IPS DF 6.9 (cell line): ENCODE measurements at regions not wholly inside any gene's neighbourhood (a gene's known extent, or its start where the extent isn't known, plus 50 kb on each side); places are given as distances from the start of the nearest gene placed in this dataset.
"Not testable (repeated sequence)": the region's sequence is repeated elsewhere in the genome, so short reads cannot be mapped to it uniquely, and the experiment has no call there.

ENCODE experiments used
- DNase-seq: peaks from one replicate; pipeline ENCODE4 v3.0.0-alpha.2; 2013; ENCODE audit warnings: low read depth, low spot score
- H3K27ac ChIP-seq: one replicate; pipeline ENCODE4 v1.5.1; 2013; ENCODE audit warnings: low read length, control low read depth
- H3K27me3 ChIP-seq: 2 replicates; pipeline ENCODE4 v1.6.1; 2013; ENCODE audit warnings: mild to moderate bottlenecking, low read length; ENCODE audit not compliant: control insufficient read depth, insufficient read depth
- H3K36me3 ChIP-seq: 2 replicates; pipeline ENCODE4 v1.6.1; 2013; ENCODE audit warnings: low read length; ENCODE audit not compliant: control insufficient read depth, insufficient read depth
- H3K4me1 ChIP-seq: 2 replicates; pipeline ENCODE4 v1.6.1; 2013; ENCODE audit warnings: low read length; ENCODE audit not compliant: control insufficient read depth, insufficient read depth
- H3K4me3 ChIP-seq: 2 replicates; pipeline ENCODE4 v1.5.1; 2013; ENCODE audit warnings: mild to moderate bottlenecking, low read length
- H3K9me3 ChIP-seq: 2 replicates; pipeline ENCODE4 v1.6.1; 2013; ENCODE audit warnings: low read length, inconsistent platforms; ENCODE audit not compliant: control insufficient read depth, insufficient read depth
- WGBS: extraction: QIAGEN DNeasy Blood & Tissue Kit; methylation state at CpG from one replicate; pipeline ENCODE4 v1.1.7; 2013; ENCODE audit warnings: mixed read lengths, missing lambda C conversion rate; ENCODE audit not compliant: insufficient read length, insufficient coverage; 5-methylcytosine and 5-hydroxymethylcytosine counted together

DNA sequence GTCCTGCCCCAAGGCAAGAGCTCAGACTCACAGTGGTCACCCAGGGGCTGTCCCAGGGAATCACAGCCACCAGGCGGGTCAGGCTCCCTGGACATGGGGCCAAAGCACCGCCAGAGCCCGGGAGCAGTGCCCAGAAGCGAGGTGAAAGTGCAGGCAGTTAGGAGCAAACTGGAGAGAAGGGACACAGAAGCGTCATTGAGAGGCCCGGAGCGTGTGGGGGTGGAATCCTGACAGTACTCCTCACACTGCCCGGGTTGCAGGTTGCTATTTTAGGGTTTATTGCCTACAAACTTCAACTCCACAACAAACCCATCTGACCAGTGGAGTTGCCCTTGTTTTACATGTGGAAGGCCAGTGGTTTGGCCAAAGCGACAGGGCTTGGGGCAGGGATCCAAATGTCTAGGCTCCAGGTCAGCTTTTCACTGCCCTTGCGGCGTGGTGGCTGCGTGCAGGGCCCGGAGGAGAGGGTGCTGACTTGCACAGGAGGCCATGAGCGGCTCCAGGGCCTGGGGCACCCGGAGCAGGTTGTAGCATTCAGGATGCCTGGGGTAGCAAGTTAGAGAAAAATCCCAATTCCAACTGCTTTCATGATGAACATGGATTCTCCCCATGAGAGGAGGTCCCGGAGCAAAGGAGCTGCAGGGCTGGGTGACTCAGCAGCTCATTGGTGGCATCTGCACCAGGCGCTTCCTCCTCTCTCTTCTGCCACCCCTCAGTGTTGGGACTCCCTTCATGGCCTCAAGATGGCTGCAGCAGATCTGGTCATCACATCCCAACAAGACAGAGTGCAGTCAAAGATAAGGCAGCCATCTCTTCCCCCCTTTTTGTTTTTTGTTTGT lies 112.3 kb upstream of the NCOR2 start:
- Histone ChIP-seq H3K27me3 (no peaks in the 10 kb centered on the region), H3K4me3 (no peak overlapping the region), H3K4me1 (0 out of 2 replicates have a peak, but pooled peaks cover 4% of the 10 kb centered on the region), H3K27ac (no peak overlapping the region), H3K9me3 (no peaks in the 10 kb centered on the region), H3K36me3 (no peaks in the 10 kb centered on the region)
- no peak for DNase-seq
- WGBS: no CpG with 5 or more reads among the region's 17 CpGs

DNA sequence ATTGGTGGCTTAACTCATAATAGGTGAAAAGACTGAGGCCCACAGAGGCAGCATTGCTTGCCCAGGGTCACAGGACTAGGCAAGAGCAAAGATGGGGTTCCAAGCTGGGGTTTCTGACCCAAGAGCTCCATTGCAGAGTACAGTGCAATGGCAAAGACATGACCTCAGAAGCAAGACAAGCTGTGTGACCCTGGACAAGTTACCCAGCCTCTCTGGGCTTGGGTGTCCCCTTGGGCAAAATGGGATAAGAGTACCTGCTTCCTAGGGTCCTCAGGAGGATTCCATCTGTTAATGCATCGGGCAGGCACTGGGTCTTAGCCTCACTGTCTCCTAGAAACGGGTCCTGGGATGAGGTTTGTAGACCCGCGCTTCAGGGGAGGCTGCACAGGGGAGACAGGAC lies 111.6 kb upstream of the NCOR2 start:
- no peak overlapping the region for H3K27ac ChIP-seq
- H3K9me3 ChIP-seq: no peaks in the 10 kb centered on the region
- 0 out of 2 replicates have a peak, but pooled peaks cover 4% of the 10 kb centered on the region for H3K4me1 ChIP-seq
- H3K36me3 ChIP-seq: no peaks in the 10 kb centered on the region
- no peak overlapping the region for H3K4me3 ChIP-seq
- DNase-seq: no peak
- no peaks in the 10 kb centered on the region for H3K27me3 ChIP-seq
- WGBS: no CpG with 5 or more reads among the region's 4 CpGs

DNA sequence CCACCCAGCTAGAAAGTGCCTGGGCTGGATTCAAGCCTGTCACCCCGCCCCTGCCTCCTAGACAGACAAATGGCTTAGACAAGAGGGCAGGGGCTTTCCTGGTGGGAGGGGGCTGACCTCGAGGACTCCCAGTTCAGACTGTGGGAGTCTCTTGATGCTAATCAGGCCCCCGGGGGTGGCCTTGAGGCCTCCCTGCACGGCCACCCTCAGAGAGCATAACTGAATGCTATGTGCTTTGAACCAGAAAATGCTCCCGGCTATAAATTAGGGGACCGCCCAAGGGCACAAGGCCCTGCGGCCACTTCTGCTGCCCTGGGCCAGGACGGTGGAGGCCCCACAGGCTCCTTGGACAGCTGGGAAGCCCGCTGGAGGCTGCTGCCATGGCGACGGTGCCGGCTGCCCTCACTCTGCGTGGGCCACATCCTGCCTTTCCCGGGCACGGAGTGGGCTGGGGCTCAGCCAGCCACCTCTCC lies 111.0 kb upstream of the NCOR2 start:
- Histone ChIP-seq H3K9me3 (no peaks in the 10 kb centered on the region), H3K36me3 (no peaks in the 10 kb centered on the region), H3K4me1 (0 out of 2 replicates have a peak, but pooled peaks cover 4% of the 10 kb centered on the region), H3K4me3 (no peak overlapping the region), H3K27me3 (no peaks in the 10 kb centered on the region), H3K27ac (no peak overlapping the region)
- DNase-seq: no peak
- WGBS: no CpG with 5 or more reads among the region's 15 CpGs

DNA sequence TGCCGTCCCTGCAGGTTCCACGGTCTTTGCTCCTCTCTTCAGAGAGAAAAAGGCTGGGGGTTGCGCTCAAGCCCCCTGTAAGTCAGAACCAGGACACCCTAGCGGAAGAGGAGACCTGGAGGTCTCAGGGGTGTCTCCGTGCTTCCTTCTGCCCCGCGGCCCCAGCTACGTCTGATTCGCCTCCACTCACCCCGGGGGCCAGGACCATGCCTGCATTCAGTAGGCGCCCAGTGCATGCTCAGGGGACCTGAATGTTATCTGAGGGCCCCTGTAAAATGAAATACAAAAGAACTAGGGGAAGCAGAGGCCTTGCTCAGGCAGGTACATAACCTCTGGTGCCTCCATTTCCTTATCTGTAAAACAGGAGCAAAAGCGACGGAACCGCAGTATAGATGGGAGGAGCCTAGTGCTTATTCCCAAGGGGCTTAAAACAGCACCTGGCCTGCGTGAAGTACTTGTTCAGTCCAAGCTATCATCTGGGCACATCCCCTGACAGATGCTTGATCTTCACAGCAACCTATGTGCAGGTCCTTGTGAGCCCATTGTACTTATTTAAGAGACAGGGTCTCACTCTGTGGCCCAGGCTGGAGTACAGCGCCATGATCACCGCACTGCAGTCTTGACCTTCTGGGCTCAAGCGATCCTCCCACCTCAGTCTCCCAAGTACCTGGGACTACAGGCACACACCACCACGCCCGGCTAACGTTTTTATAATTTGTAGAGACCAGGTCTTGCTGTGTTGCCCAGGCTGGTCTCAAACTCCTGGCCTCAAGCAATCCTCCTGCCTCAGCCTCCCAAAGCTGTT lies 110.3 kb upstream of the NCOR2 start:
- Histone ChIP-seq H3K36me3 (no peaks in the 10 kb centered on the region), H3K9me3 (no peaks in the 10 kb centered on the region), H3K4me3 (no peak overlapping the region), H3K4me1 (0 out of 2 replicates have a peak, but pooled peaks cover 4% of the 10 kb centered on the region), H3K27ac (no peak overlapping the region), H3K27me3 (no peaks in the 10 kb centered on the region)
- no CpG with 5 or more reads among the region's 21 CpGs for WGBS
- DNase-seq: no peak

DNA sequence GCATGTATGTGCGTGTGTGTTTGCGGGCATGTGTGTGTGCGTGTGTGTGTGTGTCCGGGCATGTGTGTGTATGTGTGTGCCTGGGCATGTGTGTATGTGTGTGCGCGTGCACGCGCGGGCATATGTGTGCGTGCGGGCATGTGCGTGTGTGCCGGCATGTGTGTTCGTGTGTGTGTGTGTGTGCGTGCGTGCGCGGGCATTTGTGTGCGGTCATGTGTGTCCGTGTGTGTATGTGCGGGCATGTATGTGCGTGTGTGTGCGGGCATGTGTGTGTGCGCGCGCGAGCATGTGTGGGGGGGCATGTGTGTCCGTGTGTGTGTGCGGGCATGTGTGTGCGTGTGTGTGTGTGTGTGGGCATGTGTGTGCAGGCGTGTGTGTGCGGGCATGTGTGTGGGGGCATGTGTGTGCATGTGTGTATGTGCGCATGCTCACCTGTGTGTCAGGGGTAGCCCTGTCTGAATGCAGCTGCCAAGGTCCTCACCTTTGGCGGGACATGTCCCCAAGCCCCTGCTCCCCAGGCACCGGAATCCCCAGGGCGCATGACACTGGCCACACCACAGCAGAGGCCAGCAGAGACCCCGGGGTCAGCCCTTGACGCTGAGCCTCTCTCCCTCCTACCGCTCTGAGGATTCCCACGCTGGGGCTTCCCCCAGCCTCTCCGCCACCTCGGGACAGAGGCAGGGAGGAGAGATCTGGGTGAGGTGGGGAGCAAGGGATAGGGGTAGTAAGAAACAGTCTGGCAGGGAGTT lies 109.5 kb upstream of the NCOR2 start:
- DNase-seq: no peak
- no peak overlapping the region for H3K27ac ChIP-seq
- no peak overlapping the region for H3K4me3 ChIP-seq
- no peaks in the 10 kb centered on the region for H3K36me3 ChIP-seq
- H3K27me3 ChIP-seq: no peaks in the 10 kb centered on the region
- no peaks in the 10 kb centered on the region for H3K9me3 ChIP-seq
- 100% methylated on average over 3 of the region's 42 CpGs for WGBS
- 0 out of 2 replicates have a peak, but pooled peaks cover 4% of the 10 kb centered on the region for H3K4me1 ChIP-seq

DNA sequence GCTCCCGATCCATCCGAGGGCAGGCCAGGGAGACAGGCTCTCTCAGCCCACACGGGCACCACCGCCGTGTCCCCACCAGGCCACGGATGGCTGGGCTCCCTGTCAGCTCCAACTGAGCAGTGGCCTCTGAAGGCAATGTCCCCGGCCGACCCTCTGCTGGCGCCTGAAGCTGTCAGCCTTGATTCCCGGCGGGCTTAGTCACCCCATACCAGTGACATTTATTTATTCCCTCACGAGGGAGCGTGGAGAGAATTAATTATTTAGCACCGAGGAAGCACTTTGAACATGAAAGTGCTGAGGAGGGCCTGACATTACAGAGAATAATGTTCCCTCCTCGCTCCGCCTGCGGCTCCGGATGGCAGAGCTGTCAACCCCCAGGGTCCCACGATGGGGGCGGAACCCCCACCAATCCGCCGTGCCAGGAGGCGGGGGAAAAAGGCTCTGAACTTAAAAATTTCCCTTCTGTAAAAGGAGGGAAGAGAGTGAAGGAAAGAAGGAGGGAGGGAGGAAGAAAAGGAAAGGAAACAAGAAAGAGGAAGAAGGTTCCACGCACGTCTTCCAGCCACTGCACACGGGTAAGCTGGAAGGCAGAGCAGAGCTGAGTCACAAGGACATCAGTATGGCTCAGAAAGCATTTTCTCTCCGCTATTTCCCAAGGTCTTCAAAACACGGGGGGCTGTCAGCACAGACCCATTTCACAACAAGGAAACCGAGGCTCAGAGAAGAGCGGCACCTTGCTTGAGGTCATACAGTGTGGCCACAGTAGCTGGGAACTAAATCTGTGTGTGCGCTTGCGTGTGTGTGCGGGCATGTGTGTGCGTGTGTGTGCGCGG lies 108.7 kb upstream of the NCOR2 start:
- Histone ChIP-seq H3K27me3 (no peaks in the 10 kb centered on the region), H3K4me1 (0 out of 2 replicates have a peak, but pooled peaks cover 4% of the 10 kb centered on the region), H3K27ac (no peak overlapping the region), H3K4me3 (no peak overlapping the region), H3K9me3 (no peaks in the 10 kb centered on the region), H3K36me3 (no peaks in the 10 kb centered on the region)
- no CpG with 5 or more reads among the region's 36 CpGs for WGBS
- DNase-seq: no peak

DNA sequence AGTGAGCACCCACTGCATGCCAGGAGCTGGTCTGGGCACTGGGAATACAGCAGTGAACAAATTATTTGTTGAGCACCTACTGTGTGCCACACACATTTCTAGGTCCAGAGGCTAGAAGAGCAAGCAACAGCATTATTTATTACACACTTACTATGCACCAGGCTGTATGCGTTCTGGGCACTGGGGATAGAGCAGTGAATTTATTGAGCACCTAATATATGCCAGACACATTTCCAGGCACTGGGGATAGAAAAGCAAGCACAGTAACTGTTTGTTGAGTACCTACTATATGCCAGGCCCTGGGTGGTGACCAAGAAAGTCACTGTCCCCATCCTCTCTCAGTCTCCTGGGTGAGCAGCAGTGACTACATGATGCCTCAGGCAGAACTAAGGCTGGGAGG lies 107.5 kb upstream of the NCOR2 start:
- H3K27me3 ChIP-seq: no peaks in the 10 kb centered on the region
- no peaks in the 10 kb centered on the region for H3K36me3 ChIP-seq
- WGBS: no CpG with 5 or more reads among the region's 1 CpG
- H3K4me1 ChIP-seq: 0 out of 2 replicates have a peak, but pooled peaks cover 4% of the 10 kb centered on the region
- no peak for DNase-seq
- H3K9me3 ChIP-seq: no peaks in the 10 kb centered on the region
- no peak overlapping the region for H3K4me3 ChIP-seq
- no peak overlapping the region for H3K27ac ChIP-seq

DNA sequence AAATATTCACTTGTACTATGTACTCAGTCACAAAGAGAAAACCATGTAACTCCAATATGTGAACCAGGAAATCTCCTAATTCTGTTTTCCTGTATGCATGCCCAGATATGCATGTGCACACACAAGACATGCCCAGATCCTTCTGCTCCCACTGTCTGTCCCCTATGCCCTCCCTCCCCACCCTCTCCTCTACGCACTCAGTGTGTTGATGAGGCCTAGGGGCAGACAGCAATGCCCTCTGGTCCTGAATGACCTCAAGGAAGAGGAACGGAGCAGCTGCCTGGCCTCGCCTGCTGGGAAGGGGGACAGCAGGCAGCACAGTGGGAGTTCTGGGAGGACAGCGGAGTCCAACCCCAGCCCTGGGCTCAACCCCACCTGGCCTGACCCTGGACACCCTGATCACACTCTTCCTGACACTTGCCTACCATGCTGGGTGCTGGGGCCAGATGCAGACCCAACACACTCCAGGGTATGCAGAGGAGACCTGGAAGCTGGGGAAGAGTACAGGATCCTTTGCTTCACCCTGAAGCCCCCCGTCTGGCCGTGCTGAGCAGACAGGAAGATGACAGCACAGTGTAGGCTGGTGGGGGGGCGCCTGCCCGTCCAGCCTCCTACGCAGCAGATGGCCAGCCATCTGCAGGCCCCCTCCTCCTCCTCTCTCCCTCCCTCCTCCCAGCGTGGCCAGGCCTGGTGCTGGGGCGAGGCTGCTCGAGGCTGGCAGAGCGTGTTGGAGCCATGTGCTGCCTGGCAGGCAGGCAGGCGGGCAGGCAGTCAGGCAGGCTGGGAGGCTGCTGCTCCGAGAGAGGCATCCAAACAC lies 106.6 kb upstream of the NCOR2 start:
- Histone ChIP-seq H3K27ac (no peak overlapping the region), H3K4me3 (no peak overlapping the region), H3K4me1 (0 out of 2 replicates have a peak, but pooled peaks cover 4% of the 10 kb centered on the region), H3K36me3 (no peaks in the 10 kb centered on the region), H3K9me3 (no peaks in the 10 kb centered on the region), H3K27me3 (no peaks in the 10 kb centered on the region)
- no peak for DNase-seq
- no CpG with 5 or more reads among the region's 15 CpGs for WGBS

DNA sequence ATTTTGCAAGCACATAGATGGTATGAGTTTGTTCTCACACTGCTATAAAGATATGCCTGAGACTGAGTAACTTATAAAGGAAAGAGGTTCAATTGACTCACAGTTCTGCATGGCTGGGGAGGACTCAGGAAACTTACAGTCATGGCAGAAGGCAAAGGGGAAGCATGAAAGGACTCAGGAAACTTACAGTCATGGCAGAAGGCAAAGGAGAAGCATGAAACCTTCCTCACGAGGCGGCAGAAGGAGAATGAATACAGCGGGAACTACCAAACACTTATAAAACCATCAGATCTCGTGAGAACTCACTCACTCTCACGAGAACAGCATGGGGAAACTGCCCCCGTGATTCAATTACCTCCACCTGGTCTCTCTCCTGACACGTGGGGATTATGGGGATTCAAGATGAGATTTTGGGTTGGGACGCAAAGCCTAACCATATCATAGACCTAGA lies 101.9 kb upstream of the NCOR2 start:
- H3K36me3 ChIP-seq, H3K4me1 ChIP-seq, H3K27me3 ChIP-seq, H3K27ac ChIP-seq, H3K9me3 ChIP-seq, H3K4me3 ChIP-seq, DNase-seq: not testable (repeated sequence)
- WGBS: no CpG with 5 or more reads among the region's 8 CpGs
